ENCODE measurements at regions not wholly inside any gene's neighbourhood (a gene's known extent, or its start where the extent isn't known, plus 50 kb on each side); places are given as distances from the start of the nearest gene placed in this dataset.

DNA sequence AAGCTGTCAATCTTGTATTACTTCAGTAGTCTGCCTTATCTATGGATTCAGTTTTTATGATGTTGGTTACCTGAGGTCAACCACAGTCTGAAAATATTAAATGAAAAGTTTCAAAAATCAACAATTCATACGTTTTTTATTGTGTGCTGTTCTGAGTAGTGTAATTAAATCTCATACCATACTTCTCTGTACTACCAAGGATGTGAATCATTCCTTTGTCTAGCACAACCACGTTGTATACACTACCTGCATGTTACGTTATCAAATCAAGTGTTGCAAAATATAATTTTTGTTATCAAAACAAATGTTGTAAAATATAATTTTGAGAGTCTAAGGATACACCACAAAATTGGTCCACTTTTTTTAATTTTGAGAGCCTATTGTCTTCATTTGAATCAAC, 590.2 kb upstream of the SETBP1 start:
- no peak for DNase-seq

DNA sequence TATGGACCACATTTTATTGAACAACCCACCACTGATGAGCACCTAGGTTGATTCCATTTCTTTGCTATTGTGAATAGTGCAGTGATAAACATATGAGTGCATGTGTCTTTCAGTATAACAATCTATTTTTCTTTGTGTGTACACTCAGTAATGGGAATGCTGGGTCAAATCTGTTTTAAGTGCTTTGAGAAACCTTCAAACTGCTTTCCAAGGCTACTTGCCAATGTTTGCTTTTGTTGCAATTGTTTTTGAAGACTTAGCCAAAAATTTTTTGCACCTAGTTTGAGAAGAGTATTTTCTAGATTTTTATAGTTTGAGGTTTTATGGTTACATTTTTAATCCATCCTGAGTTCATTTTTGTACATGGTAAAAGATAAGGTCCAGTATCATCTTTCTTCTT, 587.4 kb upstream of the SETBP1 start:
- DNase-seq, result no peak

- DNase-seq, result no peak
Observed at GRCh38 chr18:44096016-44096415, 584.7 kb upstream of the SETBP1 start.

- no peak for DNase-seq
Observed at GRCh38 chr18:44098551-44099098, 582.1 kb upstream of the SETBP1 start.

DNA sequence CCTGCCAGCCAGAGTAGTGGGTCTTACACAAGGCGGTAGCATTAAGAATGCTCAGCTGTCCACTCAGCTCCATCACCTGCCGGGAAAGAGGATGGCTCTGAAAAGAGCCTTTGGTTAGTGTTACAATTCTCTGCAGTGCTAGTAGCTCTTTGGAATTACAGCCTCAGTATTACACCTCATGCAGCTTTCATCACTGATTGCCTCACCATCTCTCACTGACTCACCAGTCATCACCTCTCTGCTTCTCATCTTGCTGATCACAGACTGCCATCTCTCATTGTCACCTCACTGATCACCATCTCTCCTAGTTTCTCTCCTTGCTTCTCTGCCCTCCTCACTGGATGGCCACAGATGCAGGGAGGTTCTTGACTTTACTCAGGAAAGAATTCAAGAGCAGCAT, 573.5 kb upstream of the SETBP1 start:
- no peak for DNase-seq

DNA sequence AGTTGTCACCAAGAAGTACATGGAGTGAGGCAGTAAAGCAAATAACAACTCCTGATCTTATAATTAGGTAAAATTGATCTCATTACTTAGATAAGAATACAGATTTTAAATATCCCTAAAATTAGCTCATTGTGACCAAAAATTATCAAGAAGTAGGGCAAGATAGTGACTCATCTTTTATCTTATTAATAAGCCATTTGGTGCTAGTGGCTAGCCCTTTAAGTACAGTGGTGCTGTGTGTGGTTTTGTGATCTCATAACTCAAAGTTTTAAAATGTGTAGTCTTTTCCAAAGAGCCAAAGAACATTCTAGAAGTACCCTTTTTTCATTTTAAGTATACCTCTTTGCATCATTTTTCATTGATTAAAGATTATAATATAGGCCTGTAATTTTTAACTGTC, 569.4 kb upstream of the SETBP1 start:
- DNase-seq, result no peak

DNA sequence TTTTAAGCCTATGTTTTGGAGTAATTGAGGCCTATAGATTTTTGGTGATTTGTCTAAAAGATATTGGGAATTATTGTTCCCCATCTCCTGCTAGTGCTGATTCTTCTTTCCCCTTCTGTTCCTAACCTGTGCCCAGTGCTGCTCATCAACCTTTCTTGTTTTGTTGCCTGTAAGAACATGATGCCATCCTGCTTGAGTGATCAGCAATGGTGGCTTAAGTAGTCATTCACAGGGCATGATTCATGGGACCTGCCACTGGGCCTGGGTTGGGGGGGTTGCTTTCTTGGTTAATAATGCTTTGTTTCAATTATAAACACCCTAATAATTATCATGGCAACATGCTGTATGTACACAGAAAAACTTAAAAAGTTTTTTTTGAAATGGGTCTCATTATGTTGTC, 562.9 kb upstream of the SETBP1 start:
- DNase-seq, result no peak

DNA sequence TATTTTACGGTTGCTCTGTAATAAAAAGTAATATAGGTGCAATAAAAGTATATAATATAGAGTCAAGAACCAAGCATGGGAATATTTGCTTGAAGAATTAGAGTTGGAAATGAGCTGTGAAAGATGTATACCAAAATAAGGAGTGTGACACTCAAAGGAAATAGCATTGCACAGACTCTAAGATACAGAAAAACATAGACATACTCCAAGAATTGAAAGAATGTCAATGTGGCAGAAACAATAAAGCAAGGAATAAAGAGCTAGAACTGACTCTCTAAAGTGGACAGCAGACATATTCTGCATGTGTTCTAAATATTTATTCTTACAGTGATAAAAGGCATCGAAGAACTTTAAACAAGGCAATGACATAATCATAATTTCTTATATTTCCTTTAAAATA, 561.1 kb upstream of the SETBP1 start:
- DNase-seq, result no peak

DNA sequence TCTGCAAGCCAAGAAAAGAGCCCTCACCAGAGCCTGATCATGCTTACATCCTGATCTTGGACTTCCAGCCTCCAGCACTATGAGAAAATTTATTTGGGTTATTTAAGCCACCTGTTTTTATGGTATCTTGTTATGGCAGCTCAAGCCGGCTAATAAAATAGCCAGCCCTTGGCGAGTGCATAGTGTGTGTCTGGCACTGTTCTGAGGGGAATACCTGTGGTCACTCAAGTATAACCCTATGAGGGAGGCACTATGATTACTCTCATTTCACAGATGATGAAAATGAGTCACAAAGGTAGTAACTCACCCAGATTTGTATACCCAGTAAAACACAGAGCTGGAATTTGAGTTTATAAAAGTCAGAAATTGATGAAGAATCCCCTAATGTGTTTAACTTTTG, 556.9 kb upstream of the SETBP1 start:
- DNase-seq, result no peak

- no peak for DNase-seq
Observed at GRCh38 chr18:44125446-44125845, 555.2 kb upstream of the SETBP1 start.

- no peak for DNase-seq
Observed at GRCh38 chr18:44126598-44126997, 554.1 kb upstream of the SETBP1 start.

DNA sequence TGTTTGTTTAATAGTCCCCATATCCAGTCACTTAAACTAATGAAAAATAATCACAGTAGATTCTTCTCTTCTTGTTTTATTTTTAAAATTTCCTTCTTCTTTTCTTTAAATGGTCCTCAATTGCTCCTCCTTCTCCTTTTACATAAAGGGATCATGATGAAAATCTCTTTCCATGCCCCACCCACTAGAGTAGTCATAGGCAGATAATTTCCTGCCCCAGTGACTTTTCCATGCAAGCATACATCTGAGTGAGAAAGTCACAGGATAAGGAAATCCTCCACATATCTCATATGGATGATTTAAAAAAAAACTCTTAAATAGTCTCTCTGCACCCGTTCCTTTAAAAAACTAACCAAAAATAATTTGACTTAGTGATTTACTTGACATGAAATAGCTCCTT, 552.3 kb upstream of the SETBP1 start:
- DNase-seq, result no peak

- no peak for DNase-seq
Observed at GRCh38 chr18:44130376-44130942, 550.2 kb upstream of the SETBP1 start.

GRCh38 chr18:44133483-44133882, 547.2 kb upstream of the SETBP1 start:
- no peak for DNase-seq

GRCh38 chr18:44134447-44134846, 546.2 kb upstream of the SETBP1 start:
- DNase-seq, result no peak

DNA sequence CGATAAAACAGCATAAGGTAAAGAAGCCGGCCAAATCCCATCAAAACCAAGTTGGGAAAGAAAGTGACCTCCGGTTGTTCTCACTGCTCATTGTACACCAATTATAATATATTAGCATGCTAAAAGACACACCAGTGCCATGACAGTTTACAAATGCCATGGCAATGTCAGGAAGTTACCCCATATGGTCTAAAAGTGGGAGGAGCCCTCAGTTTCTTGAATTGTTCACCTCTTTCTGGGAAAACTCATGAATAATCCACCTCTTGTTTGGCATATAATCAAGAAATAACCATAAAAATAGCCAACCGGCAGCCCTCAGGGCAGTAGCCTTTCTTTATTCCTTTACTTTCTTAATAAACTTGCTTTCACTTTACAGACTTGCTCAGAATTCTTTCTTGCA, 544.9 kb upstream of the SETBP1 start:
- no peak for DNase-seq

- DNase-seq, result no peak
Observed at GRCh38 chr18:44136326-44136725, 544.4 kb upstream of the SETBP1 start.

GRCh38 chr18:44143072-44143471, 537.6 kb upstream of the SETBP1 start:
- DNase-seq, result no peak

- no peak for DNase-seq
Observed at GRCh38 chr18:44149706-44150105, 531.0 kb upstream of the SETBP1 start.

GRCh38 chr18:44153981-44154380, 526.7 kb upstream of the SETBP1 start:
- DNase-seq, result no peak

GRCh38 chr18:44156126-44156525, 524.6 kb upstream of the SETBP1 start:
- no peak for DNase-seq

- no peak for DNase-seq
Observed at GRCh38 chr18:44156776-44157335, 523.8 kb upstream of the SETBP1 start.

- no peak for DNase-seq
Observed at GRCh38 chr18:44170208-44170880, 510.3 kb upstream of the SETBP1 start.

DNA sequence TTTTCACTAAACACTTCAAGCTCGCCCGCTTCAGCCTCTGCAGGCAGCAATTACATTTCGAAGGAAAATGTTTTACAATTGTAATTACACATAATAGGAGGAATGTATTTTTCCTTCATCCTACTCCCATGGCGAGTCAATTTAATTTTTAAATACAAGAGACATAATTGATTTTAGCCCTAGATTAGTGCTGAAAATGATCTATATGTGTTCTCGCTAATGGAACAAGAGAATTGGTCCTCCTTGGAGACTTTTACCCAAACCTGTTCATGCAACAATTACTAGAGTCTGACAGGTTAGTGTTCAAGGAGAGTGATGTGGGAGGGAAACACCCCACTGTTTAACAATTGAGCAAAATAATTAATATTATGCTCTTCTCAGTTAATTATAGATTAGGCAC, 509.4 kb upstream of the SETBP1 start:
- no peak for DNase-seq

DNA sequence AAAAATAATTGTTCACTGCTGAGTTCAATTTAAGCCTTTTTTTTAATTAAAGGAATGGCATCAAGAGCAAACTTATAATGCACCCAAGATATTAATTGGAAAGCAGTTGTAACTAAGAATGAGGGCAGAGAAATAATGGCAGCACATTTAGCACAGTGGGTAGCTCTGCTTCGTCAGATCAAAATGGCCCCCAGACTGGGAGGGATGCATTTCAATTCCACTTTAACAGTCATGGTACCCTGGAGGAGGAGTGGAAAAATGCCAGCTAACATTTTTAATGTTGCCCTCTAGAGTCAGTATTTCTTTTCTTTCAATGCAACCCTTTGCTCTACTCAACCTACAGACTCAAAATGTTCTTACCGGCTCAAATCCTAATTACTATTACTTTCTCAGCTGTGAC, 504.8 kb upstream of the SETBP1 start:
- DNase-seq, result no peak
